HEK293 (cell line): ENCODE measurements at regions not wholly inside any gene's neighbourhood (a gene's known extent, or its start where the extent isn't known, plus 50 kb on each side); places are given as distances from the start of the nearest gene placed in this dataset.

ENCODE experiments used
- CTCF ChIA-PET: fragments of 350-600 bp; formaldehyde crosslinking; extraction: SDS; loops from one replicate; lab custom pipeline; 2021; ENCODE audit warnings: antibody characterized with exemption; lab: Yijun Ruan, JAX
- POLR2A ChIA-PET: fragments of 300-600 bp; formaldehyde crosslinking; extraction: SDS; loops from one replicate; lab custom pipeline; 2020; ENCODE audit warnings: antibody characterized with exemption, inconsistent platforms; lab: Yijun Ruan, JAX
- H3K27ac ChIP-seq: fragments of 200-500 bp; sonication (Bioruptor generic); 2 replicates; pipeline ENCODE4 v1.5.1; 2014; ENCODE audit warnings: low read depth, low read length, control low read depth, inconsistent platforms; ENCODE audit errors: extremely low read depth
- H3K36me3 ChIP-seq, 2 experiments: fragments of 200-500 bp in 1 of 2; sonication (Bioruptor generic) in 1 of 2; 1 replicate in 1 of 2; 2 replicates in 1 of 2; pipeline ENCODE4 v1.5.1; 2014 to 2017; ENCODE audit warnings: inconsistent platforms in 2 of 2, low read length in 2 of 2; ENCODE audit not compliant: control insufficient read depth in 2 of 2, insufficient read depth in 1 of 2
- H3K4me1 ChIP-seq: fragments of 200-500 bp; sonication (Bioruptor generic); 2 replicates; pipeline ENCODE4 v1.5.1; 2014; ENCODE audit warnings: mild to moderate bottlenecking, low read length, inconsistent platforms; ENCODE audit not compliant: control insufficient read depth, insufficient read depth
- H3K4me3 ChIP-seq: 2 replicates; pipeline ENCODE4 v1.5.1; 2011; ENCODE audit warnings: low read depth, mild to moderate bottlenecking, control low read depth, low read length, moderate library complexity
- H3K9me3 ChIP-seq: fragments of 200-500 bp; sonication (Bioruptor generic); 2 replicates; pipeline ENCODE4 v1.5.1; 2014; ENCODE audit warnings: low read depth, low read length, inconsistent platforms; ENCODE audit not compliant: control insufficient read depth, insufficient read depth
- GLIS2 ChIP-seq: fragments of 450-650 bp; formaldehyde crosslinking; IDR thresholded peaks from 2 replicates; pipeline ENCODE4 v1.5.1; 2016; ENCODE audit warnings: missing biosample characterization, missing genetic modification characterization
- KLF10 ChIP-seq: fragments of 450-650 bp; IDR thresholded peaks from 2 replicates; pipeline ENCODE4 v1.5.1; 2018; ENCODE audit warnings: missing biosample characterization, mild to moderate bottlenecking, missing genetic modification characterization
- KLF8 ChIP-seq: fragments of 450-650 bp; formaldehyde crosslinking; IDR thresholded peaks from 2 replicates; pipeline ENCODE4 v1.5.1; 2016; ENCODE audit warnings: missing biosample characterization, missing genetic modification characterization
- SETDB1 ChIP-seq: IDR thresholded peaks from one replicate; pipeline ENCODE4 v1.6.1; 2017; ENCODE audit warnings: mild to moderate bottlenecking, low read length, moderate library complexity, mixed read lengths; ENCODE audit not compliant: insufficient read length
- ZNF121 ChIP-seq: fragments of 450-650 bp; formaldehyde crosslinking; IDR thresholded peaks from 2 replicates; pipeline ENCODE4 v1.5.1; 2016; ENCODE audit warnings: missing biosample characterization, missing genetic modification characterization
- ZNF140 ChIP-seq: fragments of 450-650 bp; formaldehyde crosslinking; IDR thresholded peaks from 2 replicates; pipeline ENCODE4 v1.5.1; 2016; ENCODE audit warnings: missing biosample characterization, missing genetic modification characterization
- ZNF214 ChIP-seq: fragments of 450-650 bp; formaldehyde crosslinking; IDR thresholded peaks from 2 replicates; pipeline ENCODE4 v1.5.1; 2017; ENCODE audit warnings: missing biosample characterization, mild to moderate bottlenecking, missing genetic modification characterization, borderline replicate concordance
- ZNF24 ChIP-seq: fragments of 450-650 bp; formaldehyde crosslinking; IDR thresholded peaks from 2 replicates; pipeline ENCODE4 v1.5.1; 2016; ENCODE audit warnings: missing biosample characterization, missing genetic modification characterization
- ZNF324 ChIP-seq: fragments of 450-650 bp; formaldehyde crosslinking; IDR thresholded peaks from 2 replicates; pipeline ENCODE4 v1.5.1; 2016; ENCODE audit warnings: missing biosample characterization, missing genetic modification characterization
- ZNF391 ChIP-seq: fragments of 450-650 bp; formaldehyde crosslinking; IDR thresholded peaks from 2 replicates; pipeline ENCODE4 v1.5.1; 2016; ENCODE audit warnings: low read depth, missing biosample characterization, missing genetic modification characterization, borderline replicate concordance
- ZNF433 ChIP-seq: fragments of 450-650 bp; formaldehyde crosslinking; IDR thresholded peaks from 2 replicates; pipeline ENCODE4 v1.5.1; 2016; ENCODE audit warnings: missing biosample characterization, missing genetic modification characterization, low read depth
- ZNF473 ChIP-seq: fragments of 450-650 bp; formaldehyde crosslinking; IDR thresholded peaks from 2 replicates; pipeline ENCODE4 v1.5.1; 2017; ENCODE audit warnings: missing biosample characterization, missing genetic modification characterization
- ZNF561 ChIP-seq: fragments of 450-650 bp; IDR thresholded peaks from 2 replicates; pipeline ENCODE4 v1.5.1; 2018; ENCODE audit warnings: missing biosample characterization, missing genetic modification characterization, borderline replicate concordance
- ZNF747 ChIP-seq: fragments of 450-650 bp; formaldehyde crosslinking; IDR thresholded peaks from 2 replicates; pipeline ENCODE4 v1.5.1; 2016; ENCODE audit warnings: missing biosample characterization, missing genetic modification characterization
- ZNF76 ChIP-seq: fragments of 450-650 bp; formaldehyde crosslinking; IDR thresholded peaks from 2 replicates; pipeline ENCODE4; 2016; ENCODE audit warnings: low read depth, missing biosample characterization, missing genetic modification characterization, borderline replicate concordance
- ZNF768 ChIP-seq: fragments of 450-650 bp; formaldehyde crosslinking; IDR thresholded peaks from 2 replicates; pipeline ENCODE4 v1.5.1; 2018; ENCODE audit warnings: missing biosample characterization, mild to moderate bottlenecking, missing genetic modification characterization
- ZNF837 ChIP-seq: fragments of 450-650 bp; formaldehyde crosslinking; IDR thresholded peaks from 2 replicates; pipeline ENCODE4 v1.5.1; 2016; ENCODE audit warnings: missing biosample characterization, missing genetic modification characterization
- TF ChIP-seq, protein P1 (sequence below): fragments of 450-650 bp; formaldehyde crosslinking; IDR thresholded peaks from 2 replicates; pipeline ENCODE4 v1.5.1; 2016; ENCODE audit warnings: missing biosample characterization, missing genetic modification characterization, borderline replicate concordance
- TF ChIP-seq, protein P2 (sequence below): fragments of 450-650 bp; formaldehyde crosslinking; IDR thresholded peaks from 2 replicates; pipeline ENCODE4 v1.5.1; 2016; ENCODE audit warnings: missing biosample characterization, missing genetic modification characterization
- TF ChIP-seq, protein P3 (sequence below): fragments of 450-650 bp; formaldehyde crosslinking; IDR thresholded peaks from 2 replicates; pipeline ENCODE4 v1.5.1; 2016; ENCODE audit warnings: missing biosample characterization, missing genetic modification characterization
- TF ChIP-seq, protein P4 (sequence below): fragments of 450-650 bp; formaldehyde crosslinking; conservative IDR thresholded peaks from 2 replicates; pipeline ENCODE4 v1.5.1; 2016; ENCODE audit warnings: low read depth, missing biosample characterization, missing genetic modification characterization
- TF ChIP-seq, protein P5 (sequence below): fragments of 450-650 bp; formaldehyde crosslinking; IDR thresholded peaks from 2 replicates; pipeline ENCODE4 v1.5.1; 2016; ENCODE audit warnings: missing biosample characterization, missing genetic modification characterization

DNA sequence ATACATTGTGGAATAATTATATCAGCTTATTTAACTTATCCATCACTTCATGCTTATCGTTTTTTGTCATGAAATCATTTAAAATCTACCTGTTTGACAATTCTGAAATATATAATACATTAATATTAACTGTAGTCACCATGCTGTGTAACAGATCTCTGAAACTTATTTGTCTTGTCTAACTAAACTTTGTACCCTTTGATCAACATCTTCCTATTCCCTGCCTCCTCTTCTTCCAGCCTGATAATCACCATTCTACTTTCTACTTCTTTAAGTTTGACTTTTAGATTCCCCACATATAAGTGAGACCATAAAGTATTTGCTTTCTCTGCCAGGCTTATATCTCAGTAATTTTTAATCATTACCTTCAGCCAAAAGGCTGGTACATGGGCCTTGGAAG is 134.2 kb upstream of the LINC00305 start:
- no peaks in the 10 kb centered on the region for H3K9me3 ChIP-seq

DNA sequence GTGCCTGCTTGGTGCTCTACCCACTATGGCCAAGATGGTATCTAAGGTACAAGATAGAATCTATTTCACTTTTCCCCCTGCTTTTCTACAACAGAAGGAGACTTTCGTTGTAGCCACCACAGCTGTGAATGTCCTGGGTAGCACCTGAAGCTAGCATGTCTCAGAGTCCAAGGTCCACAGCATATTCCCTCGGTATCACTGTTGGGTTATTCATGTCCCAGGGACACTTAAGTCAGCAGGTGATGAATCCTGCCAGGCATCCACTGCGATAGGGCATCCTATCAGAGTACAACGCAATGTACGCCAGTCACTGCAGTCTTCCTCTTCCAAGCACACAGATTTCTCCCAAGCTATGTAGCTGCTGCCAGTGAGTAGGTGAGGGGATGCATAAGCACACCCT is 129.1 kb upstream of the LINC00305 start:
- Histone ChIP-seq H3K4me1 (no peaks in the 10 kb centered on the region), H3K36me3 (no peaks in the 10 kb centered on the region), H3K4me3 (no peak overlapping the region), H3K9me3 (no peaks in the 10 kb centered on the region), H3K27ac (no peak overlapping the region)
- ChIA-PET CTCF (no interaction called here), POLR2A (no interaction called here)
- TF ChIP-seq, protein P1, sequence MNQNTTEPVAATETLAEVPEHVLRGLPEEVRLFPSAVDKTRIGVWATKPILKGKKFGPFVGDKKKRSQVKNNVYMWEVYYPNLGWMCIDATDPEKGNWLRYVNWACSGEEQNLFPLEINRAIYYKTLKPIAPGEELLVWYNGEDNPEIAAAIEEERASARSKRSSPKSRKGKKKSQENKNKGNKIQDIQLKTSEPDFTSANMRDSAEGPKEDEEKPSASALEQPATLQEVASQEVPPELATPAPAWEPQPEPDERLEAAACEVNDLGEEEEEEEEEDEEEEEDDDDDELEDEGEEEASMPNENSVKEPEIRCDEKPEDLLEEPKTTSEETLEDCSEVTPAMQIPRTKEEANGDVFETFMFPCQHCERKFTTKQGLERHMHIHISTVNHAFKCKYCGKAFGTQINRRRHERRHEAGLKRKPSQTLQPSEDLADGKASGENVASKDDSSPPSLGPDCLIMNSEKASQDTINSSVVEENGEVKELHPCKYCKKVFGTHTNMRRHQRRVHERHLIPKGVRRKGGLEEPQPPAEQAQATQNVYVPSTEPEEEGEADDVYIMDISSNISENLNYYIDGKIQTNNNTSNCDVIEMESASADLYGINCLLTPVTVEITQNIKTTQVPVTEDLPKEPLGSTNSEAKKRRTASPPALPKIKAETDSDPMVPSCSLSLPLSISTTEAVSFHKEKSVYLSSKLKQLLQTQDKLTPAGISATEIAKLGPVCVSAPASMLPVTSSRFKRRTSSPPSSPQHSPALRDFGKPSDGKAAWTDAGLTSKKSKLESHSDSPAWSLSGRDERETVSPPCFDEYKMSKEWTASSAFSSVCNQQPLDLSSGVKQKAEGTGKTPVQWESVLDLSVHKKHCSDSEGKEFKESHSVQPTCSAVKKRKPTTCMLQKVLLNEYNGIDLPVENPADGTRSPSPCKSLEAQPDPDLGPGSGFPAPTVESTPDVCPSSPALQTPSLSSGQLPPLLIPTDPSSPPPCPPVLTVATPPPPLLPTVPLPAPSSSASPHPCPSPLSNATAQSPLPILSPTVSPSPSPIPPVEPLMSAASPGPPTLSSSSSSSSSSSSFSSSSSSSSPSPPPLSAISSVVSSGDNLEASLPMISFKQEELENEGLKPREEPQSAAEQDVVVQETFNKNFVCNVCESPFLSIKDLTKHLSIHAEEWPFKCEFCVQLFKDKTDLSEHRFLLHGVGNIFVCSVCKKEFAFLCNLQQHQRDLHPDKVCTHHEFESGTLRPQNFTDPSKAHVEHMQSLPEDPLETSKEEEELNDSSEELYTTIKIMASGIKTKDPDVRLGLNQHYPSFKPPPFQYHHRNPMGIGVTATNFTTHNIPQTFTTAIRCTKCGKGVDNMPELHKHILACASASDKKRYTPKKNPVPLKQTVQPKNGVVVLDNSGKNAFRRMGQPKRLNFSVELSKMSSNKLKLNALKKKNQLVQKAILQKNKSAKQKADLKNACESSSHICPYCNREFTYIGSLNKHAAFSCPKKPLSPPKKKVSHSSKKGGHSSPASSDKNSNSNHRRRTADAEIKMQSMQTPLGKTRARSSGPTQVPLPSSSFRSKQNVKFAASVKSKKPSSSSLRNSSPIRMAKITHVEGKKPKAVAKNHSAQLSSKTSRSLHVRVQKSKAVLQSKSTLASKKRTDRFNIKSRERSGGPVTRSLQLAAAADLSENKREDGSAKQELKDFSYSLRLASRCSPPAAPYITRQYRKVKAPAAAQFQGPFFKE (tag by site-specific recombination), result no peak
- TF ChIP-seq ZNF214 (tag by site-specific recombination), result no peak
- TF ChIP-seq ZNF747 (tag by site-specific recombination), result no peak
- no peak for TF ChIP-seq ZNF140 (tag by site-specific recombination)
- TF ChIP-seq SETDB1, result no peak
- no peak for TF ChIP-seq KLF10
- no peak for TF ChIP-seq ZNF76 (tag by site-specific recombination)
- no peak for TF ChIP-seq GLIS2
- TF ChIP-seq ZNF473 (tag by site-specific recombination), result no peak
- no peak for TF ChIP-seq ZNF837
- TF ChIP-seq, protein P2, sequence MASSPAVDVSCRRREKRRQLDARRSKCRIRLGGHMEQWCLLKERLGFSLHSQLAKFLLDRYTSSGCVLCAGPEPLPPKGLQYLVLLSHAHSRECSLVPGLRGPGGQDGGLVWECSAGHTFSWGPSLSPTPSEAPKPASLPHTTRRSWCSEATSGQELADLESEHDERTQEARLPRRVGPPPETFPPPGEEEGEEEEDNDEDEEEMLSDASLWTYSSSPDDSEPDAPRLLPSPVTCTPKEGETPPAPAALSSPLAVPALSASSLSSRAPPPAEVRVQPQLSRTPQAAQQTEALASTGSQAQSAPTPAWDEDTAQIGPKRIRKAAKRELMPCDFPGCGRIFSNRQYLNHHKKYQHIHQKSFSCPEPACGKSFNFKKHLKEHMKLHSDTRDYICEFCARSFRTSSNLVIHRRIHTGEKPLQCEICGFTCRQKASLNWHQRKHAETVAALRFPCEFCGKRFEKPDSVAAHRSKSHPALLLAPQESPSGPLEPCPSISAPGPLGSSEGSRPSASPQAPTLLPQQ (tag by site-specific recombination), result no peak
- TF ChIP-seq ZNF433 (tag by site-specific recombination), result no peak
- TF ChIP-seq ZNF391 (tag by site-specific recombination), result no peak
- no peak for TF ChIP-seq ZNF324 (tag by site-specific recombination)

More for the DNA sequence above, 134.2 kb upstream of the LINC00305 start:
- Histone ChIP-seq H3K4me3 (no peak overlapping the region), H3K4me1 (no peaks in the 10 kb centered on the region), H3K27ac (no peak overlapping the region), H3K36me3 (no peaks in the 10 kb centered on the region)
- CTCF ChIA-PET, result no interaction called here
- POLR2A ChIA-PET, result no interaction called here
- TF ChIP-seq ZNF561 (tag by site-specific recombination), result no peak
- TF ChIP-seq, protein P3, sequence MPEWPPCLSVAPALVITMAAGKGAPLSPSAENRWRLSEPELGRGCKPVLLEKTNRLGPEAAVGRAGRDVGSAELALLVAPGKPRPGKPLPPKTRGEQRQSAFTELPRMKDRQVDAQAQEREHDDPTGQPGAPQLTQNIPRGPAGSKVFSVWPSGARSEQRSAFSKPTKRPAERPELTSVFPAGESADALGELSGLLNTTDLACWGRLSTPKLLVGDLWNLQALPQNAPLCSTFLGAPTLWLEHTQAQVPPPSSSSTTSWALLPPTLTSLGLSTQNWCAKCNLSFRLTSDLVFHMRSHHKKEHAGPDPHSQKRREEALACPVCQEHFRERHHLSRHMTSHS (tag by site-specific recombination), result no peak
- TF ChIP-seq, protein P4, sequence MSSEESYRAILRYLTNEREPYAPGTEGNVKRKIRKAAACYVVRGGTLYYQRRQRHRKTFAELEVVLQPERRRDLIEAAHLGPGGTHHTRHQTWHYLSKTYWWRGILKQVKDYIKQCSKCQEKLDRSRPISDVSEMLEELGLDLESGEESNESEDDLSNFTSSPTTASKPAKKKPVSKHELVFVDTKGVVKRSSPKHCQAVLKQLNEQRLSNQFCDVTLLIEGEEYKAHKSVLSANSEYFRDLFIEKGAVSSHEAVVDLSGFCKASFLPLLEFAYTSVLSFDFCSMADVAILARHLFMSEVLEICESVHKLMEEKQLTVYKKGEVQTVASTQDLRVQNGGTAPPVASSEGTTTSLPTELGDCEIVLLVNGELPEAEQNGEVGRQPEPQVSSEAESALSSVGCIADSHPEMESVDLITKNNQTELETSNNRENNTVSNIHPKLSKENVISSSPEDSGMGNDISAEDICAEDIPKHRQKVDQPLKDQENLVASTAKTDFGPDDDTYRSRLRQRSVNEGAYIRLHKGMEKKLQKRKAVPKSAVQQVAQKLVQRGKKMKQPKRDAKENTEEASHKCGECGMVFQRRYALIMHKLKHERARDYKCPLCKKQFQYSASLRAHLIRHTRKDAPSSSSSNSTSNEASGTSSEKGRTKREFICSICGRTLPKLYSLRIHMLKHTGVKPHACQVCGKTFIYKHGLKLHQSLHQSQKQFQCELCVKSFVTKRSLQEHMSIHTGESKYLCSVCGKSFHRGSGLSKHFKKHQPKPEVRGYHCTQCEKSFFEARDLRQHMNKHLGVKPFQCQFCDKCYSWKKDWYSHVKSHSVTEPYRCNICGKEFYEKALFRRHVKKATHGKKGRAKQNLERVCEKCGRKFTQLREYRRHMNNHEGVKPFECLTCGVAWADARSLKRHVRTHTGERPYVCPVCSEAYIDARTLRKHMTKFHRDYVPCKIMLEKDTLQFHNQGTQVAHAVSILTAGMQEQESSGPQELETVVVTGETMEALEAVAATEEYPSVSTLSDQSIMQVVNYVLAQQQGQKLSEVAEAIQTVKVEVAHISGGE (tag by site-specific recombination), result no peak
- TF ChIP-seq, protein P5, sequence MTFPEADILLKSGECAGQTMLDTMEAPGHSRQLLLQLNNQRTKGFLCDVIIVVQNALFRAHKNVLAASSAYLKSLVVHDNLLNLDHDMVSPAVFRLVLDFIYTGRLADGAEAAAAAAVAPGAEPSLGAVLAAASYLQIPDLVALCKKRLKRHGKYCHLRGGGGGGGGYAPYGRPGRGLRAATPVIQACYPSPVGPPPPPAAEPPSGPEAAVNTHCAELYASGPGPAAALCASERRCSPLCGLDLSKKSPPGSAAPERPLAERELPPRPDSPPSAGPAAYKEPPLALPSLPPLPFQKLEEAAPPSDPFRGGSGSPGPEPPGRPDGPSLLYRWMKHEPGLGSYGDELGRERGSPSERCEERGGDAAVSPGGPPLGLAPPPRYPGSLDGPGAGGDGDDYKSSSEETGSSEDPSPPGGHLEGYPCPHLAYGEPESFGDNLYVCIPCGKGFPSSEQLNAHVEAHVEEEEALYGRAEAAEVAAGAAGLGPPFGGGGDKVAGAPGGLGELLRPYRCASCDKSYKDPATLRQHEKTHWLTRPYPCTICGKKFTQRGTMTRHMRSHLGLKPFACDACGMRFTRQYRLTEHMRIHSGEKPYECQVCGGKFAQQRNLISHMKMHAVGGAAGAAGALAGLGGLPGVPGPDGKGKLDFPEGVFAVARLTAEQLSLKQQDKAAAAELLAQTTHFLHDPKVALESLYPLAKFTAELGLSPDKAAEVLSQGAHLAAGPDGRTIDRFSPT, result no peak
- TF ChIP-seq ZNF121 (tag by site-specific recombination), result no peak
- no peak for TF ChIP-seq ZNF768 (tag by site-specific recombination)
- no peak for TF ChIP-seq ZNF76 (tag by site-specific recombination)
- no peak for TF ChIP-seq KLF8
- no peak for TF ChIP-seq ZNF24 (tag by site-specific recombination)
